Panc1 (cell line): ENCODE measurements at regions not wholly inside any gene's neighbourhood (a gene's known extent, or its start where the extent isn't known, plus 50 kb on each side); places are given as distances from the start of the nearest gene placed in this dataset.

ENCODE experiments used
- ATAC-seq: fragments of 200-7000 bp; cut with Tn5 transposase; 2 replicates; pipeline ENCODE4 v1.9.1; 2020; ENCODE audit warnings: mild to moderate bottlenecking, moderate library complexity
- BruUV-seq: library from RNA; stranded (reverse); fragments of 400-500 nt; replicated peaks from 2 replicates; lab custom pipeline; 2021; lab: Mats Ljungman, UMichigan
- CTCF ChIA-PET: fragments of 300-600 bp; sonication (Branson Sonifier 250); formaldehyde crosslinking; loops from one replicate; lab custom pipeline; 2022; ENCODE audit warnings: antibody characterized with exemption; lab: Charles Lee
- POLR2A ChIA-PET: fragments of 300-600 bp; sonication (Branson Sonifier 250); formaldehyde crosslinking; loops from one replicate; lab custom pipeline; 2022; ENCODE audit warnings: antibody characterized with exemption; lab: Charles Lee
- DNase-seq: peaks from one replicate; pipeline ENCODE4 v3.0.0-alpha.2; 2010; ENCODE audit warnings: low read depth, low spot score
- H3K27ac ChIP-seq: 2 replicates; pipeline ENCODE4 v1.5.1; 2011; ENCODE audit warnings: mild to moderate bottlenecking, low read length, inconsistent platforms
- H3K27me3 ChIP-seq: fragments of 200-500 bp; sonication (Bioruptor generic); 2 replicates; pipeline ENCODE4 v1.6.0; 2014; ENCODE audit warnings: low read length, inconsistent platforms; ENCODE audit not compliant: control insufficient read depth, insufficient read depth
- H3K36me3 ChIP-seq: fragments of 200-500 bp; sonication (Bioruptor generic); 2 replicates; pipeline ENCODE4 v1.5.1; 2014; ENCODE audit warnings: inconsistent platforms, mild to moderate bottlenecking, low read length, moderate library complexity; ENCODE audit not compliant: control insufficient read depth, insufficient read depth
- H3K4me1 ChIP-seq: 2 replicates; pipeline ENCODE4 v1.5.1; 2011; ENCODE audit warnings: inconsistent platforms, mild to moderate bottlenecking, low read length, moderate library complexity; ENCODE audit not compliant: control insufficient read depth, insufficient read depth
- H3K4me3 ChIP-seq, 2 experiments: 2 replicates each; pipeline ENCODE4 v1.5.1; 2011 to 2012; ENCODE audit warnings: low read depth in 2 of 2, low read length in 2 of 2, mild to moderate bottlenecking in 2 of 2, inconsistent platforms in 1 of 2, moderate library complexity in 1 of 2
- H3K9me3 ChIP-seq: fragments of 200-500 bp; sonication (Bioruptor generic); 2 replicates; pipeline ENCODE4 v1.5.1; 2014; ENCODE audit warnings: low read depth, mild to moderate bottlenecking, inconsistent platforms, low read length, moderate library complexity; ENCODE audit not compliant: control insufficient read depth, insufficient read depth
- CTCF ChIP-seq: fragments of 450-650 bp; IDR thresholded peaks from 2 replicates; pipeline ENCODE4 v1.5.1; 2017; ENCODE audit warnings: mild to moderate bottlenecking
- POLR2AphosphoS5 ChIP-seq: IDR thresholded peaks from 2 replicates; pipeline ENCODE4 v1.6.1; 2012; ENCODE audit warnings: mild to moderate bottlenecking, low read depth, low read length, moderate library complexity
- REST ChIP-seq, 2 experiments: IDR thresholded peaks; 2 replicates each; pipeline ENCODE4 v1.6.1; 2011 to 2012; ENCODE audit warnings: low read depth in 2 of 2, control low read depth in 1 of 2, low read length in 1 of 2, mild to moderate bottlenecking in 1 of 2, moderate library complexity in 1 of 2; ENCODE audit not compliant: insufficient read depth in 1 of 2
- SIN3A ChIP-seq: IDR thresholded peaks from 2 replicates; pipeline ENCODE4 v1.6.1; 2012; ENCODE audit warnings: low read depth, mild to moderate bottlenecking, low read length, moderate library complexity, borderline replicate concordance; ENCODE audit not compliant: insufficient read depth
- TCF7L2 ChIP-seq: IDR thresholded peaks from 2 replicates; pipeline ENCODE4 v1.6.1; 2011; ENCODE audit warnings: mild to moderate bottlenecking, low read depth, low read length, inconsistent platforms
- in situ Hi-C: cut with HindIII; loops from 2 replicates; pipeline ENCODE4 v1.10.0; 2016; ENCODE audit warnings: low sequenced_read_pairs, low pct_unique_long_range_greater_than_20kb
- intact Hi-C: fragments of 100-400 bp; cut with micrococcal nuclease; formaldehyde crosslinking; loops from one replicate; pipeline ENCODE4 v1.10.0; 2022; ENCODE audit not compliant: unreplicated experiment

GRCh38 chr9:108727580-108728111 lies 128.1 kb downstream of the ACTL7B start:
- no peak for TF ChIP-seq SIN3A
- no peak for TF ChIP-seq REST (IDR thresholded peaks at IDR 0.05; ENCODE audit: insufficient read depth in 1 of 2, low read depth in 2 of 2, low read length in 1 of 2)
- no peak for TF ChIP-seq TCF7L2
- no peak for TF ChIP-seq POLR2AphosphoS5
- no peak for TF ChIP-seq CTCF
- Histone ChIP-seq H3K4me3 (no peak overlapping the region), H3K27me3 (no peaks in the 10 kb centered on the region), H3K4me1 (no peaks in the 10 kb centered on the region), H3K9me3 (no peaks in the 10 kb centered on the region), H3K27ac (no peak overlapping the region), H3K36me3 (no peaks in the 10 kb centered on the region)
- no TSS peak for BruUV-seq
- POLR2A ChIA-PET = no interaction called here
- no peak for ATAC-seq
- CTCF ChIA-PET = no interaction called here
- intact Hi-C loops = no loop called here
- in situ Hi-C loops = no loop called here
- DNase-seq = no peak

GRCh38 chr9:108724652-108725051 lies 131.1 kb downstream of the ACTL7B start:
- ATAC-seq (no peak), DNase-seq (no peak)
- intact Hi-C loops (no loop called here), in situ Hi-C loops (no loop called here)
- CTCF ChIA-PET = no interaction called here
- H3K4me3 ChIP-seq = no peak overlapping the region
- H3K27ac ChIP-seq = no peak overlapping the region
- no TSS peak for BruUV-seq
- H3K4me1 ChIP-seq = no peaks in the 10 kb centered on the region
- H3K27me3 ChIP-seq = no peaks in the 10 kb centered on the region
- no peaks in the 10 kb centered on the region for H3K36me3 ChIP-seq
- POLR2A ChIA-PET = no interaction called here
- no peaks in the 10 kb centered on the region for H3K9me3 ChIP-seq
- TF ChIP-seq POLR2AphosphoS5 = no peak
- no peak for TF ChIP-seq REST (IDR thresholded peaks at IDR 0.05; ENCODE audit: insufficient read depth in 1 of 2, low read depth in 2 of 2, low read length in 1 of 2)
